Dermis microvascular lymphatic vessel endothelial cell (primary cell): ENCODE measurements at regions not wholly inside any gene's neighbourhood (a gene's known extent, or its start where the extent isn't known, plus 50 kb on each side); places are given as distances from the start of the nearest gene placed in this dataset.
"Not testable (repeated sequence)": the region's sequence is repeated elsewhere in the genome, so short reads cannot be mapped to it uniquely, and the experiment has no call there.

Experiments used
- DNase-seq, 2 donors: peaks; one replicate each; pipeline versions ENCODE4 v3.0.0 to v3.0.0-alpha.2; 2010; ENCODE audit warnings: low read depth in 2 of 2

DNA sequence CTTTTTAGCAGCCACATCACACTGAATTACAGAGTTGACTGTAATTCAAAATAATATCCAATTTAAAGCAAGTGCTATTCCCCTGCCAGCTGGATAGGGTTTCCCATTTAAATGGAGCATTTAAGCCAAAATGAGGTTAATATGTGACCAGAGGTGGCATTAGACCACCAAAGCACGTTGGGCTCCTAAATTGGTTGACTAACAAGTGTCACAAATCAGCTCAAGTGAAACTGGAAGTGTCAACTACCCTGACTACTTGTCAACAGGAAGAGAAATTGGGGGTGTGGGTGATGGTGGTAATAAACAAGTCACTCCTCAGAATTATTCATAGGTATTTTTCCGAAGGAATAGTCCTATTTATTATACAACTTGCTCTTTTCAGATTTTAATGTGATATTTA lies 609.6 kb upstream of the TLE4 start:
- no peak for DNase-seq

DNA sequence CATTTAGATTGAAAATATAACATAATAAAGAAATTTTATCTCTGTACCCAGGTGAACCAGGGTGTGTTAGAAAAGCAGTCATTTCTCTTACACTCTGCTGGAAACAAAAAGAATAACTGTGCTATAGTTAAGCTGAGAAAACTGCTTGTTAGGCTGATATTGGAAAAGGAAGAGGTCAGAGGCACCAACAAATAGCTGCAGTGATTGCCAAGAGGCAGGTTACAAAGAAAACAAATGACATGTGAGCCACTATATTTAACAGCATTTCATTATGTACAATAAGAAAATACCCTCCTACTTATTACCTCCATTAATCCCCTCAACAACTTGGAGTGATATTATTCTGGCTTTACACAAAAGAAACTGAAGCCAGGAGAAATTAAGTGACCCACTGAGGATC lies 607.9 kb upstream of the TLE4 start:
- peak; percentile 41 to 44 for DNase-seq

- no peak for DNase-seq
Observed at GRCh38 chr9:78967596-78968217, 604.1 kb upstream of the TLE4 start.

GRCh38 chr9:78970375-78970774 lies 601.4 kb upstream of the TLE4 start:
- DNase-seq = no peak

- DNase-seq = no peak
Observed at GRCh38 chr9:78971540-78971939, 600.2 kb upstream of the TLE4 start.

GRCh38 chr9:78972303-78972999 lies 599.3 kb upstream of the TLE4 start:
- DNase-seq = no peak

- DNase-seq = no peak
Observed at GRCh38 chr9:78973907-78974306, 597.9 kb upstream of the TLE4 start.

GRCh38 chr9:78982849-78983248 lies 588.9 kb upstream of the TLE4 start:
- peak in 1 of 2 donors; percentile 44 for DNase-seq

GRCh38 chr9:78985084-78985738 lies 586.6 kb upstream of the TLE4 start:
- DNase-seq = no peak

DNA sequence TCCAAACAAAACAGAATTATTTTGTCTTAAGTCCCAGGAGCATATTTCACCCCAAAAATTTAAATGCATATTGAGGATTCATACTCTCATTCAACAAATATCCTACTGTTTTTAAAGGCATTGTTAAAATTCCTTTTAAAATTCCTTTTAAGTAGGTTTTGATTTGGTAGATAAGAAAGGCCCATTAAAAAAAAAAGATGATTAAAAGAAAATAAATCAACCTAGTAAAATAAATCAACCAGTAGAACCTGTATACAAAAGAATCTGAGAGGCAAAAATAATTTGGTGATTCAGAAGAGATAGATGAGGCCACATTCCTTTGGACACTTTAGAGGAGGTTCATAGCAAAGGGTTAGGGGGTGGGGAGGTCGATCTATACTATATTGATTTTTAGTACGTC lies 585.3 kb upstream of the TLE4 start:
- no peak for DNase-seq

DNA sequence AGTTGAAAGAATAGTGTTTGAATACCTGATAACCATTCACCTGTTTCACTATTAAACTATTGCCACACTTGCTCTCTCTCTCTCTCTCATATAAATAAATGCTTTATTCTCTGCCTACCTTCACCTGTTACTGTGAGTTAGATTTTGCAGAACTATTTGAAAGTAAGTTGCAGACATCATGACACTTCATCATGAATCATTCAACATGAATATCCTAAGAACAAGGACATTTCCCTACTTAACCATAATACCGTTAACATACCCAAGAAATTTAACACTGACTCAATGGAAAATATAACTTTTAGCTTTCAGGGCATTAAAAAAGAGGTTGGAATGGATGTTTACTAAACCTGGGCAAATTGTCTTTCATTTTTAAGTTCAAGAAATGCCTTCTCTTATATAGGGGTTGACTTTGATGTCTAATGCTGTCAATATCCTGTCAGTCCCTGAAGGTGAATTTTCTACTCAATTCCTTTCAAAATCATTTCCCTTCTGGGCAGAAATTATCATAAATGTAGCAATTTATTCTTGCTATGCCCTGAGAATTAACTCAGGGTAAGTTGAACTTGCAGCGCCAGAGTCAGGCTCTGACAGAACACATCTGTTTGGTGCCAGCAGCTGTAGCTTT lies 582.6 kb upstream of the TLE4 start:
- DNase-seq = peak in 1 of 2 donors; percentile 26

DNA sequence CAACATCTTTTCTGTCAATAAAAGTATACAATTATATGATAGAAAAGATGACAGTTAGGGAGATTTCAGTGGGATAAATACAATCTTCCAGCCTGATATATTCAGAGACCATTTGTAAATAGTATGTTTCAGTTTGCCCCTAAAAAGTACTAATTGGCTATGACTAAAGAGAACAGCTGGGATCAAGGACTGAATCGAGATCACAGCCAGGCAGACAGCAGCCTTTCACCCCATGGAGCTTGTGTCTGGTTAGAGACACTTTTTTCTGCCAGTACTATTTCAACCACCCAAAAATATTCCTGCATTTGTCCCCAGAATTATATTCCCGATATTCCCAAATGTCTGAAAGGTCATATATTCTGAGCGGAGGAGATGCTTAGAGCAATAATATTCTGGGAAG lies 577.3 kb upstream of the TLE4 start:
- DNase-seq = no peak

GRCh38 chr9:78994974-78995373 lies 576.8 kb upstream of the TLE4 start:
- DNase-seq = not testable (repeated sequence)

DNA sequence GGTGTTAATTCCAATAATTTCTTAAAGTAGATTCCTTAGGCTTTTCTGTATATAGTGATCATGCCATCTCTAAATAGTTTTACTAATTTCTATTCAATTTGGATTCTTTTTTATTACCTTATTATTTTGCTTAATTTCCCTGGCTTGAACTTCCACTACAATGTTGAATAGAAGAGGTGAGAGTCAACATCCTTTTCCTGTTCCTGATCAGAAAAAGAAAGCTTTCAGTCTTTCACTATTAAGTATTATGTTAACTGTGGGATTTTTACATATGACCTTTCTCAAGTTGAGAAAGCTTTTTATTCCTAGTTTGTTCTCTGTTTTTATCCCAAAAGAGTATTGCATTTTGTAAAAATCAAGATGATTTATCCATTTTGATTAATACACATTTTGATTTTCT lies 574.5 kb upstream of the TLE4 start:
- DNase-seq = peak; percentile 50 to 84

GRCh38 chr9:79000230-79001002 lies 571.3 kb upstream of the TLE4 start:
- DNase-seq = peak; percentile 20 to 57

DNA sequence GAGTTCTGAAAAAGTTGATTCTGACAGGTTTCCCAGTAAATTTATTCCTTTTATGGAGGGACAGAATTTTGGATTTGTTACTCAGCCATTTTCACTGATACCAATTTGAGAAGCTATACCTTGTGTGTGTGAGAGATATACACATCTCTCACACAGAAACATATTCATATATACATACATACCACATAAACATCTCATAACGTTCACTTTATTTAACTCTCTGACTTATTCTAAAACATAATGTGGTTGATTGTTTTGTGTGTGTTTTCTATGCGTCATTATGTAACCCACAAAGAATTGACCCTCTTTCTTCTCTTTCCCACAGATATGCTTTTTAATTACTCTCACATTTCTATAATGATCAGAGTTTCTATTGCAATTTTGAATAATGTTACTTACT lies 570.8 kb upstream of the TLE4 start:
- DNase-seq = no peak

- DNase-seq = no peak
Observed at GRCh38 chr9:79003514-79003913, 568.3 kb upstream of the TLE4 start.

GRCh38 chr9:79004032-79004431 lies 567.7 kb upstream of the TLE4 start:
- DNase-seq = no peak

- DNase-seq = no peak
Observed at GRCh38 chr9:79006546-79006945, 565.2 kb upstream of the TLE4 start.

DNA sequence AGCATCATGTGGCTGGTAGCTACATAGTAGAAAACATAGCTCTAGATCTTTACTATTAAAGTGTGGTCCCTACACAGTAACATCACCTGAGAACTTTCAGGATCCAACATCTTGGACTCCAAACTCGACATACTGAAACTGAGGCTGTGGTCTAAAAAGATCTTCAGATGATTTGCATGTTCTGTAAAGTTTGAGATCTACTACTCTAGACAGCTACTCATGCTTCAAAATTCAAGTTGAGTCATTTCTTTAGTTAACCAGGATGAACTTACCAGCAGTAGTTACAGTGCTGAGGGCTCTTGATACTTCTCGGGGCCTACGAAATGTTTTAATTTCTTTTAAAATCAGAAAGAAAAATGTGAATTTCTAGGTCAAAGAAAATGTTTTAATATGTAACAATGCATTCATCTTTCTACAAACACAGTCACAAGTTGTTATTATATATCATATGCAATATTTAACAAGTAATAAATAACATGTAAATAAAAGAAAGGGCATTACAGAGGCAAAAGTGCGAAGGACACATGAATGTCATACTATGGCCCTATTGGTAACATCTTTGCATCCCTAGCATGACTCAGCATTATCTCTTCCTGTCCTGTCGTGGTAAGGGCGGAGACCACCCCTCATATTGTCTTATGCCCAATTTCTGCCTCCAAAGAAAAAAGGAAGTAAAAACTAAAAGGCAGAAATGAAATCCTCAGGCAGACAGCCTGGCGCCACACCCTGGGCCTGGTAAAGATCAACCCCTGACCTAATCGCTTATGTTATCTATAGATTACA lies 563.9 kb upstream of the TLE4 start:
- DNase-seq = no peak

DNA sequence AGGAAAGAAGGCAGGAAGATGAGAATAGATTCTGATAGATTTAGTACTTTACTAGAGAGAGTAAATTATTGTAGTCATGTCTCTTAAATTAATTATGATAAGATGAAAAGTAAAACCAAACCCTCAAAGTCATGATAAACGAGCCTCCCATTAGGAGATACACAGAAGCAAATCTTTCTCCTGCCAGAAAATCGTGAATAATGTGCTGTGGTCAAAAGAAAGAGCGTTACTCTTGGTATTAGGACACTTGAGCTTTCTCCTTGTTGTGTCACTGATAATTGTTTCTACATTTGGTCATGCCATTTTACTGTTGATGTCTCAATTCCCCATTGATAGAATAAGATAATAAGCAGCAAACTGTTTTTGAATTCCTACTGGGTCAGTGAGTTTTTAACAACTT lies 562.8 kb upstream of the TLE4 start:
- DNase-seq = no peak
